MM.1S (cell line): ENCODE measurements at regions not wholly inside any gene's neighbourhood (a gene's known extent, or its start where the extent isn't known, plus 50 kb on each side); places are given as distances from the start of the nearest gene placed in this dataset.

Source experiments
- DNase-seq: peaks from one replicate; pipeline ENCODE4 v3.0.0-alpha.2; 2015
- H2AFZ ChIP-seq: fragments of 300-600 bp; sonication (generic); 2 replicates; pipeline ENCODE4 v1.6.0; 2016; ENCODE audit warnings: antibody characterized with exemption, low read length
- H3F3A ChIP-seq: fragments of 300-600 bp; sonication (generic); 2 replicates; pipeline ENCODE4 v1.6.1; 2016; ENCODE audit warnings: mild to moderate bottlenecking, antibody characterized with exemption, low read length, moderate library complexity, mixed read lengths; ENCODE audit not compliant: insufficient read depth
- H3K27ac ChIP-seq: fragments of 300-600 bp; sonication (generic); 2 replicates; pipeline ENCODE4 v1.5.1; 2016; ENCODE audit warnings: mild to moderate bottlenecking, low read length
- H3K27me3 ChIP-seq: fragments of 300-600 bp; sonication (generic); replicated peaks from 2 replicates; pipeline ENCODE4 v1.6.0; 2016; ENCODE audit warnings: low read length; ENCODE audit not compliant: insufficient read depth
- H3K36me3 ChIP-seq: fragments of 300-600 bp; sonication (generic); replicated peaks from 2 replicates; pipeline ENCODE4 v1.6.1; 2016; ENCODE audit warnings: mild to moderate bottlenecking, low read length, mixed read lengths; ENCODE audit not compliant: insufficient read depth
- H3K4me1 ChIP-seq: fragments of 300-600 bp; sonication (generic); 2 replicates; pipeline ENCODE4 v1.6.1; 2016; ENCODE audit warnings: low read length, mixed read lengths
- H3K4me2 ChIP-seq: fragments of 300-600 bp; sonication (generic); 2 replicates; pipeline ENCODE4 v1.6.0; 2016; ENCODE audit warnings: low read depth, low read length
- H3K4me3 ChIP-seq: fragments of 300-600 bp; sonication (generic); 2 replicates; pipeline ENCODE4 v1.5.1; 2016; ENCODE audit warnings: low read length, mixed read lengths
- H3K79me2 ChIP-seq: fragments of 300-600 bp; sonication (generic); 2 replicates; pipeline ENCODE4 v1.6.1; 2016; ENCODE audit warnings: mixed run types, low read length, mixed read lengths
- H3K9ac ChIP-seq: fragments of 300-600 bp; sonication (generic); 2 replicates; pipeline ENCODE4 v1.6.1; 2016; ENCODE audit warnings: low read length, mixed read lengths
- H3K9me2 ChIP-seq: fragments of 300-600 bp; sonication (generic); replicated peaks from 2 replicates; pipeline ENCODE4 v1.6.1; 2016; ENCODE audit warnings: mild to moderate bottlenecking, low read length, mixed read lengths; ENCODE audit not compliant: insufficient read depth
- H3K9me3 ChIP-seq: fragments of 300-600 bp; sonication (generic); replicated peaks from 2 replicates; pipeline ENCODE4 v1.6.1; 2016; ENCODE audit warnings: mild to moderate bottlenecking, low read length, mixed read lengths; ENCODE audit not compliant: insufficient read depth
- H4K20me1 ChIP-seq: fragments of 300-600 bp; sonication (generic); 2 replicates; pipeline ENCODE4 v1.6.1; 2016; ENCODE audit warnings: mild to moderate bottlenecking, low read length, moderate library complexity, mixed read lengths; ENCODE audit not compliant: insufficient read depth
- EZH2 ChIP-seq: fragments of 300-600 bp; sonication (generic); optimal IDR thresholded peaks from 2 replicates; pipeline ENCODE3; 2017; ENCODE audit warnings: low read depth, mild to moderate bottlenecking, antibody characterized with exemption, low read length, mixed read lengths
- EZH2phosphoT487 ChIP-seq: fragments of 300-600 bp; sonication (generic); IDR thresholded peaks from 2 replicates; pipeline ENCODE4 v1.6.1; 2018; ENCODE audit warnings: antibody characterized with exemption, low read length
- TF ChIP-seq, protein P1 (sequence below): fragments of 300-600 bp; sonication (generic); IDR thresholded peaks from 2 replicates; pipeline ENCODE4 v1.5.1; 2016; ENCODE audit warnings: antibody characterized with exemption, low read length, mixed read lengths

DNA sequence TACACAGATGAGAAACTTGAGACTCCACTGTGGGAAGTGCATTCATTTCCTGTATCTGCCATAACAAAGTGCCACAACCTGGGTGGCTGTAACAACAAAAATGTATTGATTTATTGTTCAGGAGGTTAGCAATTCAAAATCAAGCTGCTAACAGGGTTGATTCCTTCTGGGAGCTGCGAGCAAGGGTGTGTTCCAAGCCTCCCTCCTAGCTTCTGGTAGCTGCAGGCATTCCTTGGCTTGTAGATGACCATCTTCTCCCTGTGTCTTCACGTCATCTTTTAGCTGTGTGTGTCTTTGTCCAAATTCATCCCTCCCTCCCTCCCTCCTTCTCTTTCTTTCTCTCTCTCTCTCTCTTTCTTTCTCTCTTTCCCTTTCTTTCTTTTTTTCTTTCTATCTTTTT is 258.1 kb downstream of the MSX2 start:
- Histone ChIP-seq H3K4me2 (no peak overlapping the region), H3K36me3 (no peaks in the 10 kb centered on the region), H3K9ac (no peak overlapping the region), H3K9me3 (no peaks in the 10 kb centered on the region), H2AFZ (no peak overlapping the region), H4K20me1 (no peaks in the 10 kb centered on the region), H3K4me1 (no peaks in the 10 kb centered on the region), H3K27me3 (no peaks in the 10 kb centered on the region), H3K79me2 (no peaks in the 10 kb centered on the region), H3K4me3 (no peak overlapping the region), H3K27ac (no peak overlapping the region), H3F3A (no peaks in the 10 kb centered on the region), H3K9me2 (no peaks in the 10 kb centered on the region)
- DNase-seq, result no peak
- TF ChIP-seq EZH2phosphoT487, result no peak
- TF ChIP-seq, protein P1, sequence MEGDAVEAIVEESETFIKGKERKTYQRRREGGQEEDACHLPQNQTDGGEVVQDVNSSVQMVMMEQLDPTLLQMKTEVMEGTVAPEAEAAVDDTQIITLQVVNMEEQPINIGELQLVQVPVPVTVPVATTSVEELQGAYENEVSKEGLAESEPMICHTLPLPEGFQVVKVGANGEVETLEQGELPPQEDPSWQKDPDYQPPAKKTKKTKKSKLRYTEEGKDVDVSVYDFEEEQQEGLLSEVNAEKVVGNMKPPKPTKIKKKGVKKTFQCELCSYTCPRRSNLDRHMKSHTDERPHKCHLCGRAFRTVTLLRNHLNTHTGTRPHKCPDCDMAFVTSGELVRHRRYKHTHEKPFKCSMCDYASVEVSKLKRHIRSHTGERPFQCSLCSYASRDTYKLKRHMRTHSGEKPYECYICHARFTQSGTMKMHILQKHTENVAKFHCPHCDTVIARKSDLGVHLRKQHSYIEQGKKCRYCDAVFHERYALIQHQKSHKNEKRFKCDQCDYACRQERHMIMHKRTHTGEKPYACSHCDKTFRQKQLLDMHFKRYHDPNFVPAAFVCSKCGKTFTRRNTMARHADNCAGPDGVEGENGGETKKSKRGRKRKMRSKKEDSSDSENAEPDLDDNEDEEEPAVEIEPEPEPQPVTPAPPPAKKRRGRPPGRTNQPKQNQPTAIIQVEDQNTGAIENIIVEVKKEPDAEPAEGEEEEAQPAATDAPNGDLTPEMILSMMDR, result no peak
- no peak for TF ChIP-seq EZH2

DNA sequence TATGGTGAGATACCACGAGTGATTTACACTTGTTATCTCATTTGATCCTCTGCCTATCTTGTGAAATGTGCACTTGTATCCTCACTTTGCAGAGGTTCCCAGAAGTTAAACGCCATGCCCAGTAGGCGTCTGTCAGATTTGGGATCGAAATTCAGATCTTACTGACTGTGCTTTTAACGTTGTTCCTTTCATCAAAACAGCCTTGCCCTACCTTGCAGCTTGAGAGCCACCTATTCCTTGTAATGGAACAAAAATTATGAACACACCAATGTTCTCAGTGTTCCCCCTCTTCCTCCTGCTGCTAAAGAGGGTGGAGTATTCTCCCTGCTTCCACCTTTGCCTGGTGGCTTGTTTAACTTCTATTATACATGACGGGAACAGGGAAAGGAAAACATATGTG is 257.0 kb downstream of the MSX2 start:
- H3K79me2 ChIP-seq, result no peaks in the 10 kb centered on the region
- no peak overlapping the region for H3K4me2 ChIP-seq
- H3K27ac ChIP-seq, result no peak overlapping the region
- H3K4me1 ChIP-seq, result no peaks in the 10 kb centered on the region
- no peaks in the 10 kb centered on the region for H3K36me3 ChIP-seq
- no peaks in the 10 kb centered on the region for H3K9me3 ChIP-seq
- H3K4me3 ChIP-seq, result no peak overlapping the region
- no peak overlapping the region for H3K9ac ChIP-seq
- no peak overlapping the region for H2AFZ ChIP-seq
- no peaks in the 10 kb centered on the region for H3F3A ChIP-seq
- H4K20me1 ChIP-seq, result no peaks in the 10 kb centered on the region
- H3K27me3 ChIP-seq, result no peaks in the 10 kb centered on the region
- H3K9me2 ChIP-seq, result no peaks in the 10 kb centered on the region
- no peak for DNase-seq
- TF ChIP-seq EZH2phosphoT487, result no peak
- no peak for TF ChIP-seq EZH2
- TF ChIP-seq, protein P1, result no peak

DNA sequence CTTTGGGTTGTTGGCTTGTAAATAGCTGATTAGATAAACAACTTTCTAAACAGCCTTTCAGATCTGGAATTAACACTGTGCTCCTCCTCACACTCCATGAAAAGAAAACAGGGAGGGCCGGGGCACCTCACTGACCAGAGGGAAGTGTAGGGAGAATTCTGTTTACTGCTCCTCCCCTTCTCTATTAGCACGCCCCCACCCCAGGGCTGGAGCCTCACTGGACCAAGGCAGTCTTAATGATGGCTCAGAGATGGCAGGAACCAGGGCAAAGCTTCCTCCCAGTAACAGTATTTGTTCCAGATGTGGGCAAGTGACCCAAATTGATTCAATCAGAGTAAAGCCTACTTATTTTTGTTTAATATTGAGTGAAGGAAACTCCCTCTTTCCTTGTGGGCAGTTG is 256.6 kb downstream of the MSX2 start:
- Histone ChIP-seq H3K9me3 (no peaks in the 10 kb centered on the region), H3K27me3 (no peaks in the 10 kb centered on the region), H3K9me2 (no peaks in the 10 kb centered on the region), H3K4me2 (no peak overlapping the region), H3K27ac (no peak overlapping the region), H3K36me3 (no peaks in the 10 kb centered on the region), H3K4me1 (no peaks in the 10 kb centered on the region), H3K79me2 (no peaks in the 10 kb centered on the region), H4K20me1 (no peaks in the 10 kb centered on the region), H2AFZ (no peak overlapping the region), H3F3A (no peaks in the 10 kb centered on the region), H3K4me3 (no peak overlapping the region), H3K9ac (no peak overlapping the region)
- TF ChIP-seq EZH2, result no peak
- TF ChIP-seq, protein P1, result no peak
- TF ChIP-seq EZH2phosphoT487, result no peak
- DNase-seq, result no peak
